ENCODE measurements at regions not wholly inside any gene's neighbourhood (a gene's known extent, or its start where the extent isn't known, plus 50 kb on each side); places are given as distances from the start of the nearest gene placed in this dataset.

DNA sequence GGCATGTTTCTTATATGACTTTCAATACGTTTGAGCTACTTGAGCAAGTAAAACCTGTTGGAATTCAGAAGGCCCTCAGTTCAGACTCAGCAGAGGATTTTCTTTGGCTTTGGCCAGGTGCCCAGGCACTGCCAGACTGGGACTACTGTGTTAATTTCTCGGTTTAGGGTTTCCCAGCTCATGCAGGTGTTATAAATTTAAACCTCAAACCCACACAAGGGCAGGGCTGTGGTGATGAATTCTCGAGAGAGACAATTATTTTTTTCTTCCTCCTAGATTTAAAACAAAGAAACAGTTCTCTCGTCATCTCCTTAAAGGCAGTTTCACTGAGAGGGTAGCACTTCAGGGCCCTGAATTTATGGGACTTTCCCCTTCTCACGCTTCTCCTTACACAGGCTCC is 406.0 kb upstream of the PIK3R1 start:
- TF ChIP-seq, protein P1, sequence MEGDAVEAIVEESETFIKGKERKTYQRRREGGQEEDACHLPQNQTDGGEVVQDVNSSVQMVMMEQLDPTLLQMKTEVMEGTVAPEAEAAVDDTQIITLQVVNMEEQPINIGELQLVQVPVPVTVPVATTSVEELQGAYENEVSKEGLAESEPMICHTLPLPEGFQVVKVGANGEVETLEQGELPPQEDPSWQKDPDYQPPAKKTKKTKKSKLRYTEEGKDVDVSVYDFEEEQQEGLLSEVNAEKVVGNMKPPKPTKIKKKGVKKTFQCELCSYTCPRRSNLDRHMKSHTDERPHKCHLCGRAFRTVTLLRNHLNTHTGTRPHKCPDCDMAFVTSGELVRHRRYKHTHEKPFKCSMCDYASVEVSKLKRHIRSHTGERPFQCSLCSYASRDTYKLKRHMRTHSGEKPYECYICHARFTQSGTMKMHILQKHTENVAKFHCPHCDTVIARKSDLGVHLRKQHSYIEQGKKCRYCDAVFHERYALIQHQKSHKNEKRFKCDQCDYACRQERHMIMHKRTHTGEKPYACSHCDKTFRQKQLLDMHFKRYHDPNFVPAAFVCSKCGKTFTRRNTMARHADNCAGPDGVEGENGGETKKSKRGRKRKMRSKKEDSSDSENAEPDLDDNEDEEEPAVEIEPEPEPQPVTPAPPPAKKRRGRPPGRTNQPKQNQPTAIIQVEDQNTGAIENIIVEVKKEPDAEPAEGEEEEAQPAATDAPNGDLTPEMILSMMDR (IDR thresholded peaks at IDR 0.05; ENCODE audit: borderline replicate concordance, extremely low read depth, insufficient read depth): no peak
- FAIRE-seq (no peak), DNase-seq (peak in 2 of 5 donors; percentile 35 to 66)
- H3K9ac ChIP-seq (ENCODE audit: low read length in 3 of 3): no peak overlapping the region
- H3K4me3 ChIP-seq (ENCODE audit: low read length in 3 of 3): no peak overlapping the region
- no peaks in the 10 kb centered on the region for H3K4me1 ChIP-seq (ENCODE audit: control insufficient read depth in 2 of 3, insufficient read depth in 2 of 3, low read depth in 1 of 3, low read length in 3 of 3)
- no peaks in the 10 kb centered on the region for H3K9me3 ChIP-seq (ENCODE audit: control insufficient read depth in 2 of 3, insufficient read depth in 1 of 3, low read length in 3 of 3)
- intact Hi-C loops (cut with DNase I): no loop called here
- no peaks in the 10 kb centered on the region for H3K27me3 ChIP-seq (ENCODE audit: control insufficient read depth, insufficient read depth, low read length)
- H3K36me3 ChIP-seq (ENCODE audit: control insufficient read depth in 2 of 3, insufficient read depth in 3 of 3, low read length in 3 of 3): no peaks in the 10 kb centered on the region
- H3K27ac ChIP-seq (ENCODE audit: low read depth in 2 of 2, low read length in 2 of 2): no peak overlapping the region

DNA sequence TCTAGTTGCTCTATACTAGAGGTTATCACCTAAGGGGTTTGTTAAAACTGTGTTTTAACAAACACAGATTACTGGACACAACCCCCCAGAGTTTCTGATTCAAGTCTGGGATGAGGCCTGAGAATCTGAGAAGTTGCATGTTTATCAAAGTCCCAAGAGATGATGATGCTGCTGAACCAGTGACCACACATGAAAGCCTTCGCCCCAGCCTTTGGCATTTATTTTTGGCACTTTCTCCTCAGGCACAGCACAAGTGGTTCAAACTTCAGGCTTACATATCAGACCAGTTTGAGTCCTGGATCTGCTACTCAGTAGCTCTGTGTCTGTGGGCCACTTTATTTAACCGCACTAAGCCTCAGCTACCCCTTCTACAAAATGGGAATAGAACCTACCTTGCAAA is 407.2 kb upstream of the PIK3R1 start:
- DNase-seq (no peak), FAIRE-seq (no peak)
- TF ChIP-seq, protein P1 (IDR thresholded peaks at IDR 0.05; ENCODE audit: borderline replicate concordance, extremely low read depth, insufficient read depth): no peak
- Histone ChIP-seq H3K4me3 (ENCODE audit: low read length in 3 of 3) (no peak overlapping the region), H3K36me3 (ENCODE audit: control insufficient read depth in 2 of 3, insufficient read depth in 3 of 3, low read length in 3 of 3) (no peaks in the 10 kb centered on the region), H3K27ac (ENCODE audit: low read depth in 2 of 2, low read length in 2 of 2) (no peak overlapping the region), H3K9me3 (ENCODE audit: control insufficient read depth in 2 of 3, insufficient read depth in 1 of 3, low read length in 3 of 3) (no peaks in the 10 kb centered on the region), H3K4me1 (ENCODE audit: control insufficient read depth in 2 of 3, insufficient read depth in 2 of 3, low read depth in 1 of 3, low read length in 3 of 3) (no peaks in the 10 kb centered on the region), H3K9ac (ENCODE audit: low read length in 3 of 3) (no peak overlapping the region), H3K27me3 (ENCODE audit: control insufficient read depth, insufficient read depth, low read length) (no peaks in the 10 kb centered on the region)
- intact Hi-C loops (cut with DNase I): no loop called here

DNA sequence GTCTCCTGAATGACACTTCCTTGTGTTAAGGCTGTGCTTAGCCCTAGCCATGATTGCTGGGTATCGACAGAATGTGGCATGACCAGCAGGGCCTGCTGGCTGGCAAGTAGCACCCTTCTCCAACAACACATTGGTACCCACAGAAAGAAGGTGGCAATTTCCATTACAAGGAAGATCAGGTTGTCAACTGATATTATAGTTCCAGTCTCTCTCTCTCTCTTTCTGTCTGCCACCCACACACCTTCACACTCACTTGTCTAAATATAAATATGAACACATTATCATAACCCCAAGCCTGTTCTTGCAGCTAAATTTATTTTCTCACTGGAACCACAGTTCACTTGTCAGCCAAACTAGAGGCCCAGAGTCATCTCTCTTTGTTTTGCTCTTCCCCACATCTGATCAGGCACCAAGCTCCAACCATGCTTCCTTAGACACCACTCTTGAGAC is 408.1 kb upstream of the PIK3R1 start:
- intact Hi-C loops (cut with DNase I): no loop called here
- H3K9ac ChIP-seq (ENCODE audit: low read length in 3 of 3): no peak overlapping the region
- H3K27ac ChIP-seq (ENCODE audit: low read depth in 2 of 2, low read length in 2 of 2): no peak overlapping the region
- no peaks in the 10 kb centered on the region for H3K4me1 ChIP-seq (ENCODE audit: control insufficient read depth in 2 of 3, insufficient read depth in 2 of 3, low read depth in 1 of 3, low read length in 3 of 3)
- DNase-seq (no peak), FAIRE-seq (no peak)
- no peaks in the 10 kb centered on the region for H3K9me3 ChIP-seq (ENCODE audit: control insufficient read depth in 2 of 3, insufficient read depth in 1 of 3, low read length in 3 of 3)
- TF ChIP-seq, protein P1 (IDR thresholded peaks at IDR 0.05; ENCODE audit: borderline replicate concordance, extremely low read depth, insufficient read depth): no peak
- H3K4me3 ChIP-seq (ENCODE audit: low read length in 3 of 3): no peak overlapping the region
- H3K36me3 ChIP-seq (ENCODE audit: control insufficient read depth in 2 of 3, insufficient read depth in 3 of 3, low read length in 3 of 3): no peaks in the 10 kb centered on the region
- no peaks in the 10 kb centered on the region for H3K27me3 ChIP-seq (ENCODE audit: control insufficient read depth, insufficient read depth, low read length)

Measured in kidney (tissue), 13 donors.